Activated CD4-positive, alpha-beta T cell treated with anti-CD3 and anti-CD28 coated beads, Interleukin-2, amount 50 U/mL, for 48 hours (primary cell): ENCODE measurements at regions not wholly inside any gene's neighbourhood (a gene's known extent, or its start where the extent isn't known, plus 50 kb on each side); places are given as distances from the start of the nearest gene placed in this dataset.
"Not testable (repeated sequence)": the region's sequence is repeated elsewhere in the genome, so short reads cannot be mapped to it uniquely, and the experiment has no call there.

Experiments used
- DNase-seq, 2 experiments: peaks; one replicate each; pipeline ENCODE4 v3.0.0-alpha.2; 2020

DNA sequence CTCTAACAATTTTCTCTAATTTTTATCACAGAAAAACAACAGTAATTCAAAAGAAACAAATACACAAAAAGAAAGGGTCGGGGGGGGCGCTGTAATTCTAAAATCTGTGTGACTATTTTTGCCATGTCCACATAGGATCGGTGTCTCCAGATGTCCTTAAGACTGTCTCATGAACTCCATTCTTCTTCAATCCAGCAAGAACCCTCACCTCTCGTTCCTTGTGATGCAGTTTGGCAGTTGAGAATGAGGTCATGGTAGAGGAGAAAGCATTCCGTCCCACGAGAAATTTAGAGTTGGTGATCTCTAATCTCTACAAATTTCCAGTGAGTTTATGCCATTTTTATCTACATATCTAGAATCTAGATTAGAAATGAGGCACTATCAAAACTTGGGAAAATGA lies 394.7 kb downstream of the TFEC start:
- no peak for DNase-seq

DNA sequence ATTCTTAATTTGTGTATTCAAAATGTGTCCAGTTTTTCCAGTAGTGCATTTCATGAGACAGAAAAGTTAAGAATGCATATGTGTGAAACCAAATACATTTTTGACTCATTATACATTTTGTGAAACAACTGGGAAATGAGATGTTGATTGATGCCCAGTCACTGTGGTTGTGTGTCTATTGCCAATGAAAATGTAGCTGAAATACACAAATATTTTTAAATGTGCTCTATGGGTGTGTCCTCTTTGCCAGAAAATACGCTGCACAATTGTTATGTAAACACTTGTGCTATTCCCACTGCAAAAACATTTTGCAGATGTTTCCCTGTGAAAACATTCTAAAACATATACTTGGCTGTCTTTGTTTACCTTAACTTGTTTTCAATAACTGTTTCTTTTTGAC lies 395.2 kb downstream of the TFEC start:
- no peak for DNase-seq

DNA sequence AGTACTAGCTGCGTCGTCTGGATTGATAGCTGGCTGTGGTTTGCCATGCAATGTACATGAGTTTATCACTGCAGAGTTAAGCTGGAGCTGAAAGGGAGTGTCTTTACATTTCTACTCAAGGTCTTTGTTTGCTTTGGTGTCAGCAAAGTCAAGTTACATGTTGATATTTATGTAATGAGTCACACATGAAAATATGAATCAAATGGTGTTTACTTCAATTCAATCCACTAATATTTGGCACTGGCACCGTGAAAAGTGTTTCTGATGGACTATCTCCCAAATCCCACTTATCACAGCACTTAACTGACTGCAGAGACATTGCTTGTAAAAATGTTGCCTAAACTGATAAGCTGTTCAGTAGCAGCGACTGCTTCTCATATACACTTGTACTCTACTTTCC lies 395.9 kb downstream of the TFEC start:
- DNase-seq: no peak

DNA sequence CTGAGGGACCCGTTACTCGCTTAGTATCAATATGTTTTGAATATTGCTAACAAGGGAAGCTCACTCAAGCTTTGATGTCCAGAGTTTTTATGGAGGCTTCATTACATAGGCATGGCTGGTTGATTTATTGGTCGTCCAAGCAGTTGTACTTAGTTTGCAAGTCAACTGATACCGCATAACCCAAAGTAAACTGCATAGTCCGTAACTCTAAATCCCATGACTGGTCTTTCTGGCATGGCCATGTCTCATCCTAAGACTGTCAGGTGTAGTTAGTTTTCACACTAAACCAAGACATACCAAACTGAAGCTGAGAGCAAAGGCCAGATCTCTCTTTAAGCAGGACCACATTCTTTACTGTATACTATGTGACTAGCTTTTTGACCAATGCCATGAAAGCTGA lies 397.9 kb downstream of the TFEC start:
- DNase-seq: no peak

DNA sequence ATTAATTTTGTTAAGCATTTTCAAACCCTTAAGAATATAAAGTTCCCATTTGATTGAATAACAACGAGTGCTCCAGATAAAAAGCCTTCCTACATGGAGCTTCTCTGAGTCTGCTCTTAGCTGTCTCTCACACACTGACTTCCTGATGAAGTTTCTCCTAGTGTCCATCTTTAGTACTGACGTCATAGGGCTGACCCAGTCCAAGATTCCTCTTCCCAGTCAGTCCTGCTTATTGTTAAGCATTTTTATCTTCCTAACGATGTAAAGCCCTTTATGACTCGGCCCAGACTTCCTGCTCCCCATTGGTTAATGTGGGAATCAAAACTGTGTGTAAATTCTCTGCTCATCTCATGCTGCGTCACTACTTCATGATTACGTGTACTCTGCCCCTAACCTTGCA lies 398.8 kb downstream of the TFEC start:
- no peak for DNase-seq

DNA sequence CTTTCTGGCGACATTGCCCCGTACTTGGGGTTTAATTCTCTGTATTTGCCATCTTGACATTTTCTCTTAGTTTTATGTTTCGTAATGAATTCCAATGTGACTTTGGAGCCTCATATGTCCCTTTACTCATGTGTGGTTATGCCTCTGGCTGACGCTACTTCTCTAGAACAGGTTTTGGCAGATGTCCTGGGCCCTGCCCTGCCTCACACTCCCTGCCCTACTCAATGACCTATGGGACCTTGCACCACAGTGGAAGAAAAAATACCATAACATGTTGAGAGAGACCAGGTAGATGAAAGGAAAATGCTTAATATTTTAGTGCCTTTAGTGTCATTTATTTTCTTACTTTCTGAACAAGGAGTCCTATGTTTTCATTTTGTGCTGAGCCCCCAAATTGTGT lies 400.5 kb downstream of the TFEC start:
- DNase-seq: no peak

DNA sequence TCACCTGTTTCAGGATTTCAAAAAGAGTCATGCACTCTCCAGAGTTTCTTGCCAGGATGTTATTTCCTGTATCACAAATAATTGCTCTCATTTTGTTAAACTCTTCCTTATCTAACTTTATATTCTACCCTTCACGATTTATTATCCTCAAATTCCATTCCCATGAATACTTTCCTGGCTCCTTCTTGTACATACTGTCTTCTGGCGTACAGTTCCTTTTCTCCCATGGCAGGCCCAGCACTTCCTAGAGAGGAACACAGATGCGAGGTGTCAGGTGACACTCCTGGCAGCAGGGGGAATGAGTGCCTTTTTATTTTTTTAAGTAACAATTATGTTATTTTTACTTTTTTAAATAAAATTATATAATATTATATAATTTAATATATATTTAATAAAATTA lies 411.9 kb downstream of the TFEC start:
- DNase-seq: no peak

DNA sequence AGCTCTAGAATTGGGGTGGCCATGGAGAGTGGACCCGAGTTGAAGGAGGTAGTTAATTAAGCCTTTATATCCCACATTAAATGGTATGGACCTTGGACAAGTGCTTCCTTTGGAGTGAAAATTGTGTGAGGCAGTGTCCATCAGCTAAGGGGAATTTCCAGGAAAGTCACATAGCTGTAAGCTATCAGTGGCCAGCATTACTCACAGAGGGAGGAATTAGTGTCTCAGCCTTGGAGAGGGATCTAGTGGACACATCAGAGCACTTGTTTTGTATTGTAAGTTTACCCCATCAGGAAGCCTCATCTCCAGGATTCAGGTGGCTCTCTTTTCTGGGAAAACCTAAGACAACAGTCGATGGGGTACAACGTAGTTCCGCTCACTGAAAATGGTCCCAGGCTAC lies 416.7 kb downstream of the TFEC start:
- no peak for DNase-seq

DNA sequence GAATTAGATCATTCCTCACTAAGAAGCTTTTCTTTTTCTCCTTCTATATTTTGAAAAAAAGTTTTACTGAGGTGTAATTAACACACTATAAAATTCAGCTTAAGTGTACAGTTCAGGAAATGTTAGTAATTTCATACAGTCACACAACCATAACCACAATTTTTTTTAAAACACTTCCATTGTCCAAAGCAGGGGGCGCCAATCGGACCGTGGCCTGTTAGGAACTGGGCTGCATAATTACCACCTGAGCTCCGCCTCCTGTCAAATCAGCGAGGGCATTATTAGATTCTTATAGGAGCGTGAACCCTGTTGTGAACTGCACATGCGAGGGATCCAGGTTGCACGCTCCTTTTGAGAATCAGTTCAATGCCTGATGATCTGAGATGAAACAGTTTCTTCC lies 427.1 kb downstream of the TFEC start:
- no peak for DNase-seq

DNA sequence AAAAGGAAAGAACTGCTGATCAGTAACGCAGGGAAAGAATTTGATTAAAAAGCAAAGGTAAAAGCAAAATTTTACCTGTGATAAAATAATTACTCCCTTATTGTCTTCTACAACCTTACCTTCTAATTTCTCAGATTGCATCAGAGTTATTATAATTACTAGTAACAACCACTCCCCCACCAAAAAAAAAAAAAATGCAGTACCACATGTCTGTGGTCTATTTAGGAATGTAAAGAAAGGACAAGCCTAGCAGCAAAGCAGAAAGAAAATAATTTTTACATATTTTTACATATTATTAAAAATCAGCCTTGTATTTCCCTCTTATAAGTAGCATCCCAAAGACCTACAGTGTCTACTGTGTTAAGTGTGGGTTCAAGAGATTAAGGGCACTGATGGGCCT lies 430.4 kb downstream of the TFEC start:
- no peak for DNase-seq

DNA sequence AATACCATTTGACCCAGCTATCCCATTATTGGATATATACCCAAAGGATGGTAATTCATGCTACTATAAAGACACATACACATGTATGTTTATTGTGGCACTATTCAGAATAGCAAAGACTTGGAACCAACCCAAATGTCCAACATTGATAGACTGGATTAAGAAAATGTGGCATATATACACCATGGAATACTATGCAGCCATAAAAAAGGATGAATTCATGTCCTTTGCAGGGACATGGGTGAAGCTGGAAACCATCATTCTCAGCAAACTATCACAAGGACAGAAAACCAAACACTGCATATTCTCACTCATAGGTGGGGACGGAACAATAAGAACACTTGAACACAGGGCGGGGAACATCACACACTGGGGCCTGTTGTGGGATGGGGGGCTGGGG lies 431.4 kb downstream of the TFEC start:
- DNase-seq: not testable (repeated sequence)

DNA sequence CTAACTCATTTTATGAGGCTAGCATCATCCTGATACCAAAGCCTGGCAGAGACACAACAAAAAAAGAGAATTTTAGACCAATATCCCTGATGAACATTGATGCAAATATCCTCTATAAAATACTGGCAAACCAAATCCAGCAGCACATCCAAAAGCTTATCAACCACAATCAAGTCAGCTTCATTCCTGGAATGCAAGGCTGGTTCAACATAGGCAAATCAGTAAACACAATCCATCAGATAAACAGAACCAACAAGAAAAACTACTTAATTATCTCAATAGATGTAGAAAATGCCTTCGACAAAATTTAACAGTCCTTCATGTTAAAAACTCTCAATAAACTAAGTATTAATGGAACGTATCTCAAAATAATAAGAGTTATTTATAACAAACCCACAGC lies 433.3 kb downstream of the TFEC start:
- not testable (repeated sequence) for DNase-seq

DNA sequence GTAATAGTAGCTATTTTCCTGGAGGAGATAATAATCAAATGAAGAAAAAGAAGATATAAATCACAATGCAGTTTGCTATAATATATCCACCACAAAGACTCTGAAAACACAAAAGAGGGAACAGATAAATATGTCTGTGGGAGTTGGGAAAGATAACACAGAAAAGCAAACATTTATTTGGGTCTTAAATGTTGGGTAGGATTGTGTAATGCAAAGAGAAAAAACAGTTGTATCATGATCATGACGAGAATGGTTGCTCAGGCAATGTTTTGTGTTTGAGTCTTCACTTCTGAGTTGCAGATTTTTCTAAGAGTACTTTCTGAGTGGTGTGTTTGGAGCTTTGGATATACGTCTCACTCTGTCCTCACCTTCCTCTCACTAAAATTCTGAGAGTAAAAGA lies 437.5 kb downstream of the TFEC start:
- no peak for DNase-seq

DNA sequence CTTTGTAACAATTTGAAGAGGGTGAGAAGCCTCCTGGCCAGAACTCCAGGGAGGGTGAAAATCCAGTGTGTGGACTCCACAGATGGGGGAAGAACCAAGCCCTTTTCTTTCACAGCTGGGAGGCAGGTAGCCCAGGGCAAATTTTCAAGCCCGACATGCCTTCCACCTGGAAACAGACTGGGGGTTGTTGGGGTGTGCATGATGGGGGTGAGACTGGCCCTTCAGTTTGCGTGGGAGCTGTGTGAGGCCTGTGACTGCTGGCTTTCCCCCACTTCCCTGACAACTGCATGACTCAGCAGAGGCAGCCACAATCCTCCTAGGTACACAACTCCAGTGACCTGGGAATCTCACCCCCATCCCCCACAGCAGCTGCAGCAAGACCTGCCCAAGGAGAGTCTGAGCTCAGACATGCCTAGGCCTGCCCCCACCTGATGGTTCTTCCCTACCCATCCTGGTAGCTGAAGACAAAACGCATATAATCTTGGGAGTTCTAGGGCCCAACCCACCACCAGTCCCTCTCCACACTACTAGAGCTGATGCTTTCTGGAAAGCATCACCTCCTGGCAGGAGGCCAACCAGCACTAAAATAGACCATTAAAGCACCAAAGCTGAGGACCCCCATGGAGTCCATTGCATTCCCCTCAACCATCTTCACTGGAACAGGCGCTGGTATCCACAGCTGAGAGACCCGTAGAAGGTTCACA lies 445.4 kb downstream of the TFEC start:
- DNase-seq: no peak

DNA sequence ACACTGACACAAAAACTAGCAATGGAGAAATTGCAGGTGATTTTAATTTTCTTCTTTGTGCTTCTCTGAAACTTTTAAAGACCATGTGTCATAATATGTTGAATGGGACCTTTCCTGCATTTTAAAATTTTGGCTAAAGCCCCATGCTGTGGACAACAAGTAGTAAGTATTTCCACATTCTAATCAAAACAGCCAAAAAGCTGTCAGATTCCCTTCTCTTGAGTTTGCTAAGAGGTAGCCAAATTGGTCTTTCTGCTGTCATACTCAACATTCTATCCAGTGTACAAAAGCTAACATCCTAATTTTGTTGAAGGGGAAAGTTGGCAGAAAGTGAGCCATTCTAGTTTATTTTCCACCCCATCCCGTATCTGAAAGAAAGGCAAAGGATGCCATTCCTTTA lies 447.6 kb downstream of the TFEC start:
- no peak for DNase-seq

DNA sequence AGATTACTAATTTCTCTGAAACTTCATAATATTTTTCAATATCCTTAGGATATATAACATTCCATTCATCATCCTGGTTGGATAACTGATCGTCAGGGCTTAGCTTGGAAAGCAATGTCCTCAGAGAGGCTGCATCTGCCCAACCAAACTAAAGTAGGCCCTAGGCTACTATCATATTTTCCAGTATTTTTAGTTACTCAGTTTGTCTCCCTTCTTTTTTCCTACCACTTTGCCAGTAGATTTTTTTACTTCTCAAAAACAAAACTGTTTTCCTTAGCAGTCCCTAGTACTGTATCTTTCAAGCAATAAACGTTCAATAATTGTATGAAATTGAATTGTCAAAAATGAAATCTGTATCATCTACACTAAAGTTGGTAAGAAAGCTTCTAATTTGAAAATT lies 452.0 kb downstream of the TFEC start:
- DNase-seq: no peak

DNA sequence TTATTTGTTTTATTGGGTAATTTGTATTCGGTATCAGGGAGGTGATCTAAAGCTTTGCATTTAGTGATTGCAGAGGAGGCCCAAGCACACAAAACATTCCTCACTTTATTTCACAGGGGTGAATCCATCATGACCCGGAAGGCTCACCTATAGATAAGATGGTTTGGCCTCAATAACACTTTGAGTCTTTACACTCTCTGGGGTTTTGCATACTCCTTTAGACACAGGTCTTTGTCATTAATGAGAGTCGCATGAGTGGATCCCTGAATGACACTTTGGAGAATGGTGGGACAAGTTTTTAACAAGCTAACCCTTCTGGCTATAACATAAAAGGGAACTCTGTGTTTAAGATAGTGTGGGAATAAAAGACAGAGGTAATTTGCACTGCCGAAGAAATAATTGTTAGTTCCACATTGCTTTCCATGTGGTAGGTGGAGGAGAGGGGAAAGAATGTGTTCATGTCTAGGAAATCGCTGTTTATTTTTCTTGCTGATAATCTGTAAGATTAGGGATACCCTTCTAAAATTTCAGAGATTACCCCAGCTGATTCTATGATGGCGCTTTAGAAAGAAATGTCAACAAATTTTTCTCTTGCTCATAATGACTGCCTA lies 455.8 kb downstream of the TFEC start:
- no peak for DNase-seq

DNA sequence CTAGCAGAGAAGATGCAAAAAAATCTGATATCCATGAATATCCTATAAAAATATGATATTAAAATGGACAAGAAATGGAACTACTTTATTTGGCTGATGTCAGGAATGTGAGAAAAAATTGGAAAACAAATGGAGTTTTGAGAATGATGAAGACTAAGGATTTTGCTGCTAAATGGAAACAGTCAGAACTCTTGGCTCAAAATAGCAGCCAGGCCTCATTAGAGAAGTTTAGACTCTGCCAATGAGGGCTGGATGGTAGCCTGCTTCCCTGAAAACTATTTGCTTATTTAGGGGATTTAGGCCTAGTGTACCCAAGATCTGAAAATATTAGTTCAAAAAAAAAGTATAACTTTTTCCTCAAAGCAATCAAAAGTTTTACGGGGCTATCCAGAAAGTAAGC lies 458.5 kb downstream of the TFEC start:
- no peak for DNase-seq

DNA sequence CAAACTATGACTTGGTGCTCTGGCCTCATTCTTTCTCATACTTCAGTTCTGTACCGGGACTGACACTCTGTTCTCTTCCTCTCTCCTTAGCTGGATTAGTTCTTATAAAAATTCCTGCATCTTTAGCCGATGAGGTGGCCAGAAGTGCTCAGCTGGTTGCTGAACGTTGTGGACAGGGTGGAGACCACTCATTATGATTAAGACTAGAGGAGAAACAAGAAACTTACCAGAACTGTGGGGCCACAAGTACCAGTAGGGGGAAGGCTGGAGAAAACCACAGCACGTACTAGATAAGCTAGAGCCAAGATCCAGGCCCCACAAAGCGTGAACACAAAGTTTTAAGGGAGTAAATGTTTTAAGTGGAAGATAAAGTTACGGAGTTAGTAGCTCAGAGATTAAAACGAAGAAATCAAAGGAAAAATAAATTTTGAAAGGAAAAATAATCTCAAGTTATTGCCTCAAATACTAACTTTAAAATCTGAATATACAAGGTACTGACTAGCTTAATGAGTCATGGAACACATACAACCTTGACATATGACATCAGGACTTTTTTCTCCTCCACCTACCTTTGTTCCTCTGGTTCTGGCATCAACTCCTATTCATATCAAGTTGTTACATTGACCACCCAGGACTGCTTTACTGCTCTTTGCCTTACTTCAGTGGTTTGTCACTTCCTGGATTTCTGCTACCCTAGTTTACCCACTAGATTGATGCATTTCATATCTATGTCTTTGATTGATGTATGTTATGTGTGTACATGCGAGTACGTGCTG lies 469.0 kb downstream of the TFEC start:
- no peak for DNase-seq

DNA sequence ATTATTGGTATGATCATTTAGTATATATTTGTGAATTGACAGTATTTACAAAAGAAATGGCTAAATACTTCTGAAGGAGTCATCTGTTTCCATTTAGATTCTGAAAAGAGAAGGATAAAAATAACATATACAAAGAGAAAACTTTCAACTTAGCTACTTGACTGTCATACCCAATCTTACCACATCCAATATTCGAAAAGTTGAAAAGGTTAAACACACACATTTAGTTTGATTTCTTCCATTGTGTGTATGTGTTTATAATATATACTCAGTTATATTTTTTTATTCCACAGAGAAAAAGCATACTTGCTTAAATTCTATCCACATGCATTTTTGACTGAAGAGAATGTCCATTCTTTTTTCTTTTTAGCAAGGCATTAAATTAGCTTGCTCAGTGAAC lies 470.7 kb downstream of the TFEC start:
- no peak for DNase-seq

DNA sequence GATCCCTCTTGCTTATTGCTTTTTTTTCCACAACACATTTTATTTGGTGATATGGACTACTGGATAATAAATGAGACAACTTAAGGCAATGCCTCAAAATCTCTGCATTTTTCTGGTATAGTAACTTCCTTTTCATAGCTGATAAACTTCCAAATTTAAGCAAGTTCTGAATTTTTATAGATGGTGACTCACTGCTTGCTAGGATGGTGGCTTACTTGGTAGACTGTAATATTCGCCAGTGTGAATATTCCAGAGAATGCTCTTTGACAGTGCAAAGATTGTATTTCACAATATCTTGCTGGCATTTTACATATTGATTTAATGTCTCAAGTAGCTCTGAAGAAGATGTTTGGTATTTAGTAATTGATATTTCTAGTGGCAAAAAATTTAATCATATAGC lies 472.4 kb downstream of the TFEC start:
- DNase-seq: no peak

DNA sequence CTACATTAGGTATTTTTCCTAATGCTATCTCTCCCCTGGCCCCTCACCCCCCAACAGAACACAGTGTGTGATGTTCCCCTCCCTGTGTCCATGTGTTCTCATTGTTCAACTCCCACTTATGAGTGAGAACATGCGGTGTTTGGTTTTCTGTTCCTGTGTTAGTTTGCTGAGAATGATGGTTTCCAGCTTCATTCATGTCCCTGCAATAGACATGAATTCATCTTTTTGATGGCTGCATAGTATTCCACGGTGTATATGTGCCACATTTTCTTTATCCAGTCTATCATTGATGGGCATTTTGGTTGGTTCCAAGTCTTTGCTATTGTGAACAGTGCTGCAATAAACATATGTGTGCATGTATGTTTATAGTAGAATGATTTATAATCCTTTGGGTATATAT lies 473.3 kb downstream of the TFEC start:
- DNase-seq: not testable (repeated sequence)

DNA sequence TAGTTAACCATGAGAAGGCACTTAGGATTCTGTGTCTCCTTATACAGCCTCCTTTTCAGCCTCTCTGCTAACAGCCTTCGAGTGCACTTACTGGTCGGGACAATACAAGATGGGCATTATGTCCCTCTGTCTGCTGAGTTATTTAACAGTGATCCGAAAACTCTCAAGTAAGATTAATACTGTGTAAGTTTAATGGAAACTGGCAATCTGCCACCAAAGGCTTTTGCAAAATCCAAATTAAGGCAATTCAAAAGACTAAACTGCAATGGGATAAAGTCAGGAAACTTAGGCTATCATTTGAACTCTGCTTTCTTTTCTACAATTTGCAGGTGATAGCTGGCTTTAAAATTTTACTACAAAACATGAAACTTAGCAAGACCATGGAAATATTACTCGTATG lies 477.8 kb downstream of the TFEC start:
- no peak for DNase-seq

DNA sequence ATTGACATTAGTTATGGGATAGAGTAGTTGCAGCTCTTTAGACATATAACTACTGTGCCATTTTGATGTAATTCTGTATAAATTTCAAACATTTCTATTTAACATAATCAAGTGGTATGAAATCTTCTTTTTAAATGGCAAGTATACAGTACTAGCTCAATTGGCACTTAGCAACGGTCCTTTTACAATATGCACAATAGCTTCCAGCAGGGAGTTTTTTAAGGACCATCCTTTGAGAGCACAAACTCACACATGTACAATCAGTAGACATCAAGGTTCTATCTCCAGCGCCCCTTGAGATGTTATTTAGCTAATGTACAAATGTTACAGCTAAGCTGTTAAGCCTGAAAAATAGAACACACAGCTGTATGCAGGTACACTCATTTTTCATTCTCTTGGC lies 480.7 kb downstream of the TFEC start:
- DNase-seq: no peak
